ENCODE measurements at regions not wholly inside any gene's neighbourhood (a gene's known extent, or its start where the extent isn't known, plus 50 kb on each side); places are given as distances from the start of the nearest gene placed in this dataset.
A peak's percentile ranks its signal among the peaks of the same experiment; 100 is the strongest.

DNA sequence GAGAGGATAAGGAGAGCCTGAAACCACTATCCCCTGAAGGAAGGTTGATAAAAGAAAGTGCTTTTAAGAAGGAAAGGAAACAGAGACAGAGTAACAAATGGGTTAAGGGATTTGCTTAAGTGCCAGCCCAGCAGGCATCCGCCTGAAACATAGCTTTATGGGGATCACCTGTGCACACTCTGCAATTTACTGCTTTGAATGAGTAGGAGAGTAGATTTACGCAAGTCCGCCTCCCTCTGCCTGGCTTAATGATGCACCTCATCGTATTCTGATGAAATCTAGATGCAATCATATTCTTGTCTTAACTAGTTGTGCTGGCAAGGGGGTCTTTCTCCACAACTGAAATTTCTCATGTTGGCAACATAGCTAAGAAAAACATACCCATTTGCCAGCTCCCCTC lies 101.1 kb upstream of the ID4 start:
- DNase-seq (ENCODE audit: low read depth): no peak

- DNase-seq (ENCODE audit: low read depth): no peak
These were observed 99.2 kb upstream of the ID4 start for GRCh38 chr6:19738010-19738409.

DNA sequence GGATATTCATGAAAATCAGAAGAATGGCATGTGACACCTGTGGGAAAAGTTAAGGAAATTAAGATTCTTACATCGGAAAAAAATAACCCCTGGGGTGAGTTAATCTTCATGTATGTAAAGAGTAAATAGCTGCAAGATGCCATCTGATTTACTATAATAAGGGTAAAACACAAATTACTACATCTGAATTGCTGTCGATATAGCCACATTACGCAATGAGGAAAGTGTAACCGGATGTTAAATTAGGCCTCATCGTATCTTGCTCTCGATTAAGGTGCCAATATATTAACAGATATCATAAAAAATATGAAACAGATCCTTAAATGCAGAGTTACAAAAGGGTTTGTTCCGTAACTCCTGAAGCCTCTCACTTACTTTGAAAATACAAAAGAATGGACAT lies 87.4 kb upstream of the ID4 start:
- no peak for DNase-seq (ENCODE audit: low read depth)

DNA sequence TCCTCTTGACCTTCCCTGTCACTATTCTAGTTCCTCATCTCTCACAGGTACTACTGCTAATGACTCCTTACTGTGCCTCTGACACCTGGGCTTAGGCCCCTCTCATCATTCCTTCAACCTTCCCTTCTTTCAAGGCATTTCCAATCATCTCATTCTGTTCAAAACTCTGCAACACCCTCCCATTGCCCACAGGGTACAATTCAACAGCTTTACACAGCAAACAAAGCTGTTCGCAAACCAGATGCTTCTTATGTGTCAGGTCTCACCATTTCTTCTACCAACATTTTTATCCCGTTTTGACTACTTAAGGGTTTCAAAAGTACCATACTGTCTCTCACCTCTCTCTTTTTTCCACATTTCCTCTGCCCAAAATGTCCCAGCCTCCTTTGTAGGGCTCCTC lies 84.4 kb upstream of the ID4 start:
- DNase-seq (ENCODE audit: low read depth): no peak

- DNase-seq (ENCODE audit: low read depth): no peak
These were observed 83.3 kb upstream of the ID4 start for GRCh38 chr6:19753826-19754225.

DNA sequence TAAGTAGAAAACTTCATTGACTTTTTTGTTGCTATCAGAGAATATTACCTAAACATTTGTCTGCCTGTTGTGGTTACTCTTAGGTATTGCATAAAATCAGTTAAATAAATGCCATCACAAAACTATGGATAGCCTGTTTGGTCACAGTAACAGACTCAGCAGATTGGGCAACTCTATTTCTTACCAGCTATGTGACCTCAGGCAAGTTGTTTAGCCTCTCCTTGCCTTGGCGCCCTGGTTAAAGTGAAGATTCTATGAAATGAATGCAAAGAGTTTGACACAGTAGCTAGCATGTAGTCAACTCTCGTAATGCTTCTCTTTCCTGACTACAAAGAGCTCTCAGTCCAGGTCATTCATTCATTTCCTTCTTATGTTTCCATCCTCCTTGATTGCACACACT lies 82.5 kb upstream of the ID4 start:
- no peak for DNase-seq (ENCODE audit: low read depth)

GRCh38 chr6:19755181-19755580 lies 82.0 kb upstream of the ID4 start:
- no peak for DNase-seq (ENCODE audit: low read depth)

GRCh38 chr6:19757036-19757435 lies 80.1 kb upstream of the ID4 start:
- peak; percentile 36 for DNase-seq (ENCODE audit: low read depth)

- peak; percentile 71 for DNase-seq (ENCODE audit: low read depth)
These were observed 77.9 kb upstream of the ID4 start for GRCh38 chr6:19759117-19759880.

DNA sequence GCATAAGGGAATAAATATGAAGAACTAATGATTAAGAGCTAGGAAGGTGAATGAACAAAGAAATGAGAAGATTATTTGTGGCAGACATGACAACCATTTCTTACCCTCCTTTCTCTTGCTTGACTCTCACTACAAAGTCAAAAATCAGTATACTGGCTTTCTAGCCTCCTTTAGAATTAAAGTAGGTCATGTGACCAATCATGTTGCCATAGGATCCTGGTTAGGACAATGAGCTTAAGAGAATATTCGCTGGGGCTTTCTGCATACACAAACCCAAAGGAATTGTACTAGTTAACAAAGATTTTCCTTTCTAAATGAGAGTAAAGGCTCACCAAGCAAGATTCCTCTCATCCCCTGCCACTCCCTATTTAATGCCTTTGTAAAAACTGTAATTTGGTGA lies 76.0 kb upstream of the ID4 start:
- no peak for DNase-seq (ENCODE audit: low read depth)

DNA sequence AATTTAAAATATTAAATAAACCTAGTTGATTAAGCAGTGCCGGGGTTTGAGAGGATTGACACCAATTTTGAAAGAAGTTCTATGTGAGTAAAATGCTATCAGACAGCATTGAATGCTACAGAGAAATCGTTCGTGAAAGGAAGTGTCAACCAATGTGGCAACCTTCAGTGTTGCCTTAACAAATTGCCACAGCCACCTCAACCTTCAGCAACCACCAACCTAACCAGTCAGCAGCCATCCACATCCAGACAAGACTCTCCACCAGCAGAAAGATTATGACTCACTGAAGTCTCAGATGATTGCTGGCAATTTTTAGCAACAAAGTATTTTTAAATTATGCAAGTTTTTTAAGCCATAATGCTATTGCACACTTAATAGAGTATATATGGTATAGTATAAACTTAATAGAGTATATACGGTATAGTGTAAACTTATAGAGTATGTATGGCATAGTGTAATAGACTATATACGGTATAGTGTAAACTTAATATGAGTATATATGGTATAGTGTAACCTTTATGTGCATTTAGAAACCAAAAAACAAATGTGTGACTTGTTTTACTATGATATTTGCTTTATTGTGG lies 65.3 kb upstream of the ID4 start:
- no peak for DNase-seq (ENCODE audit: low read depth)

DNA sequence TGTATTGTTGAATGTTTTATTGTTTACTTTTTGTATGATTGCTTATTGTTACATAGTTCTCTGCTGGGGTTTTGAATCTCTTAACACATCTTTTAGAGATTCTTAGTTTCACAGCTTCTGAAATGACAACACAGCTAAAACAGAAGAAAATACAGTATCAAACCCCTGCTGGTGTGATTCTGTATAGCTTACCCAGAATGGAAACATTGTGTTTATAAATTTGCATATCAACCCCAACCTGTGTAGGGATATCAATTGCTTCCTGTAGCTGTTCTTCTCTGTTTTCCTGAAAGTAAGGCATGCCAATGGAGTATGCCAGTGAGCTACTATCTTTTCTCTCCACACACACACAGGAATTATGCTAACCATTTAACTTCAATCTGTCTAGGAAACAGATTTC lies 64.3 kb upstream of the ID4 start:
- DNase-seq (ENCODE audit: low read depth): no peak

DNA sequence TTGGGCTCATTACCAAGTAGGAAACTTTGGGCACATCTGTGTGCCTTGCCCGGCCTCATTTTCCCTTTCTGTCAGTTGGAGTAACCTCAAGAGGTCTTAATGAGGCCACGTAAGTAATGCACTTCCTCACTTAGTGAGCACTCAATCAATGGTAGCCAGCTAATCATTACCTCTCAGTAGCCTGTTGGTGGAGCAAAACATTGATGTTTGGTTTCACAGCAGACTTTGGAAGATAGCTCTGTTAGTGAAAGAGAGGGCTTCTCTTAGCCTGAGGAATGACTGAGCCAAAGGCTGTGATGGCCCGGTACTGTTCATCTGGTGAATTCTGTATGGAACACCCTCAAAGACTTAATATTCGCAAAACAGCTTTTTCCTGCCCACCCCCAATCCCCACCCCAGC lies 55.9 kb upstream of the ID4 start:
- no peak for DNase-seq (ENCODE audit: low read depth)

- no peak for DNase-seq (ENCODE audit: low read depth)
These were observed 54.6 kb upstream of the ID4 start for GRCh38 chr6:19782588-19782987.
